Naive thymus-derived CD4-positive, alpha-beta T cell (primary cell): ENCODE measurements at regions not wholly inside any gene's neighbourhood (a gene's known extent, or its start where the extent isn't known, plus 50 kb on each side); places are given as distances from the start of the nearest gene placed in this dataset.

Experiments used
- ATAC-seq: fragments of 150-1000 bp; cut with Tn5 transposase; 2 replicates; pipeline ENCODE4 v1.10.0; 2021; ENCODE audit warnings: mild to moderate bottlenecking, moderate library complexity
- CTCF ChIA-PET: fragments of 350-600 bp; sonication (Branson Sonifier 250); formaldehyde crosslinking; loops from one replicate; lab custom pipeline; 2021; ENCODE audit warnings: antibody characterized with exemption; lab: Charles Lee
- POLR2A ChIA-PET: fragments of 350-600 bp; sonication (Branson Sonifier 250); formaldehyde crosslinking; loops from one replicate; lab custom pipeline; 2021; ENCODE audit warnings: antibody characterized with exemption, inconsistent platforms; lab: Charles Lee
- DNase-seq, 9 donors: peaks; one replicate each; pipeline versions ENCODE4 v3.0.0 to v3.0.0-alpha.2; 2020 to 2022; ENCODE audit warnings: mixed read lengths in 1 of 9
- H3K27ac ChIP-seq: one replicate; pipeline ENCODE4 v1.7.0; 2013; ENCODE audit warnings: mild to moderate bottlenecking, low read depth, low read length, moderate library complexity
- H3K27me3 ChIP-seq, 2 donors: one replicate each; pipeline ENCODE4 v1.7.0; 2013; ENCODE audit warnings: low read length in 2 of 2, mild to moderate bottlenecking in 2 of 2, moderate library complexity in 2 of 2; ENCODE audit not compliant: control insufficient read depth in 2 of 2, insufficient read depth in 2 of 2
- H3K36me3 ChIP-seq, 3 experiments: 1 replicate in 2 of 3; 2 replicates in 1 of 3; pipeline ENCODE4 v1.7.0; 2013; ENCODE audit warnings: low read length in 3 of 3, mild to moderate bottlenecking in 3 of 3, moderate library complexity in 1 of 3; ENCODE audit not compliant: insufficient read depth in 3 of 3, control insufficient read depth in 2 of 3
- H3K4me1 ChIP-seq, 2 donors: one replicate each; pipeline ENCODE4 v1.7.0; 2013; ENCODE audit warnings: low read length in 2 of 2, mild to moderate bottlenecking in 2 of 2, moderate library complexity in 1 of 2; ENCODE audit not compliant: control insufficient read depth in 2 of 2, insufficient read depth in 2 of 2
- H3K4me3 ChIP-seq: 2 replicates; pipeline ENCODE4 v1.7.0; 2013; ENCODE audit warnings: mild to moderate bottlenecking, low read length
- H3K9me3 ChIP-seq, 3 experiments: 1 replicate in 2 of 3; 2 replicates in 1 of 3; pipeline ENCODE4 v1.7.0; 2013; ENCODE audit warnings: low read length in 3 of 3; ENCODE audit not compliant: control insufficient read depth in 2 of 3
- H3K27ac Mint-ChIP-seq, 9 donors: one replicate each; pipeline ENCODE4 v1.8.0; 2020 to 2022; ENCODE audit warnings: mixed read lengths in 9 of 9, mild to moderate bottlenecking in 8 of 9, moderate library complexity in 5 of 9, inconsistent platforms in 2 of 9
- H3K27me3 Mint-ChIP-seq, 5 donors: one replicate each; pipeline ENCODE4 v1.8.0; 2021 to 2022; ENCODE audit warnings: mixed read lengths in 5 of 5, mild to moderate bottlenecking in 1 of 5
- H3K36me3 Mint-ChIP-seq, 5 donors: one replicate each; pipeline ENCODE4 v1.8.0; 2020 to 2022; ENCODE audit warnings: mixed read lengths in 5 of 5, mild to moderate bottlenecking in 3 of 5, inconsistent platforms in 1 of 5
- H3K4me1 Mint-ChIP-seq, 7 donors: one replicate each; pipeline ENCODE4 v1.8.0; 2020 to 2022; ENCODE audit warnings: mixed read lengths in 7 of 7, mild to moderate bottlenecking in 3 of 7, inconsistent platforms in 1 of 7
- H3K4me3 Mint-ChIP-seq, 10 donors: one replicate each; pipeline ENCODE4 v1.8.0; 2020 to 2022; ENCODE audit warnings: mild to moderate bottlenecking in 10 of 10, mixed read lengths in 10 of 10, moderate library complexity in 6 of 10, inconsistent platforms in 2 of 10
- H3K9me3 Mint-ChIP-seq, 11 donors: one replicate each; pipeline ENCODE4 v1.8.0; 2020 to 2022; ENCODE audit warnings: mixed read lengths in 11 of 11, mild to moderate bottlenecking in 4 of 11, inconsistent platforms in 1 of 11, moderate library complexity in 1 of 11
- intact Hi-C, 2 donors: fragments of 100-400 bp; cut with micrococcal nuclease; formaldehyde crosslinking; loops; one replicate each; pipeline ENCODE4 v1.15.1; 2023

DNA sequence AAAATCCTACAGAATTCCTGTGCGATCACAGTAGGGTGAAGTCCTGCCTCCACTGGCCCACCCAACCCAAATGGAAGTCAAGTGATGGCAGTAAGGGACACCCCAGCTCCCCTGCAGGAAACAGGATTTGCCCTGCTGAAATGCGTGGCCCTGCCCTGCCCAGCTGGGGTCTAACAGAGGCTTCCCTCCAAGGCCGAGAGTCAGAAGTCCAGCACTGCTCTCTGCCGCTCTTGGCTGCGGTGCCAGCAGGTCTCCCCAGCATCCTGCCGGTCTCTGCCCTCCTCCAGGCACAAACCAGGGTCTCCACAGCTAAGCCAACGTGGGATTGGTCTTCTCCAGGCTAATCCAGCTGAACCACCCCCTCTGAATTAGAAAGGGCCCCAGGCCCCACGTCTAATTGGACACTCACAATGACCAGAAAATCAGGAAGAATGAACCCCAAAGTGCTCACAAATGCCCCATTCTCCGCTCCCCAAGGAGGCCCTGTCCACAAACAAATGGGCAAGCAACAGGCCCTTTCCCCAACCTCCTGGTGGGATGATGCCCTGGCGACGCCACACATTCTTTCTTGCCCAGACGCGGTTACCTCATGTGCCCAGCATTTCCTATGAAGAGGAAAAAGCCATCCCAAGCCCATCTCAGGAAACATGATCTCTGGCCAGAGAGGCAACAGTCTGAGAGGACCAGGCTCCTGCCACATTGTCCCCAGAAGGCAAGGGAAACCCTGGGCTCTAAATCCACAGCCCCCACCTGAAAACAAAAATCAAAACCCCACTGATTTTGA is 117.2 kb downstream of the BANF2 start:
- Mint-ChIP-seq H3K4me3 (no peak overlapping the region), H3K27ac (no peak overlapping the region), H3K27me3 (peaks cover 0 to 3% (median 0%) of the 10 kb centered on the region in 5 donors), H3K4me1 (no peaks in the 10 kb centered on the region), H3K9me3 (peaks cover 0 to 18% (median 6%) of the 10 kb centered on the region in 11 donors), H3K36me3 (peaks cover 0 to 5% (median 4%) of the 10 kb centered on the region in 5 donors)
- Histone ChIP-seq H3K9me3 (peaks cover 0 to 7% (median 0%) of the 10 kb centered on the region in 3 experiments), H3K4me3 (no peak overlapping the region), H3K36me3 (no peaks in the 10 kb centered on the region), H3K27ac (no peak overlapping the region), H3K4me1 (no peaks in the 10 kb centered on the region), H3K27me3 (no peaks in the 10 kb centered on the region)
- CTCF ChIA-PET, result no interaction called here
- intact Hi-C loops, result no loop called here
- DNase-seq (no peak), ATAC-seq (no peak)
- POLR2A ChIA-PET, result interaction anchor here (0.7 kb wide), 1 partner anchor 64 kb away, joined by 3 read pairs; no protein-coding TSS in a partner anchor

- H3K27me3 Mint-ChIP-seq, result peaks cover 0 to 3% (median 0%) of the 10 kb centered on the region in 5 donors
- no peaks in the 10 kb centered on the region for H3K4me1 ChIP-seq
- no peak overlapping the region for H3K27ac ChIP-seq
- no peak for ATAC-seq
- no peak overlapping the region for H3K4me3 Mint-ChIP-seq
- no peak for DNase-seq
- H3K36me3 Mint-ChIP-seq, result no peaks in the 10 kb centered on the region
- H3K27ac Mint-ChIP-seq, result no peak overlapping the region
- no peaks in the 10 kb centered on the region for H3K9me3 Mint-ChIP-seq
- CTCF ChIA-PET, result no interaction called here
- H3K36me3 ChIP-seq, result no peaks in the 10 kb centered on the region
- H3K4me3 ChIP-seq, result no peak overlapping the region
- POLR2A ChIA-PET, result no interaction called here
- intact Hi-C loops, result no loop called here
- H3K4me1 Mint-ChIP-seq, result peaks cover 0 to 1% (median 0%) of the 10 kb centered on the region in 7 donors
- no peaks in the 10 kb centered on the region for H3K9me3 ChIP-seq
- H3K27me3 ChIP-seq, result no peaks in the 10 kb centered on the region
Observed at GRCh38 chr20:17811628-17811965, 111.8 kb downstream of the BANF2 start.

DNA sequence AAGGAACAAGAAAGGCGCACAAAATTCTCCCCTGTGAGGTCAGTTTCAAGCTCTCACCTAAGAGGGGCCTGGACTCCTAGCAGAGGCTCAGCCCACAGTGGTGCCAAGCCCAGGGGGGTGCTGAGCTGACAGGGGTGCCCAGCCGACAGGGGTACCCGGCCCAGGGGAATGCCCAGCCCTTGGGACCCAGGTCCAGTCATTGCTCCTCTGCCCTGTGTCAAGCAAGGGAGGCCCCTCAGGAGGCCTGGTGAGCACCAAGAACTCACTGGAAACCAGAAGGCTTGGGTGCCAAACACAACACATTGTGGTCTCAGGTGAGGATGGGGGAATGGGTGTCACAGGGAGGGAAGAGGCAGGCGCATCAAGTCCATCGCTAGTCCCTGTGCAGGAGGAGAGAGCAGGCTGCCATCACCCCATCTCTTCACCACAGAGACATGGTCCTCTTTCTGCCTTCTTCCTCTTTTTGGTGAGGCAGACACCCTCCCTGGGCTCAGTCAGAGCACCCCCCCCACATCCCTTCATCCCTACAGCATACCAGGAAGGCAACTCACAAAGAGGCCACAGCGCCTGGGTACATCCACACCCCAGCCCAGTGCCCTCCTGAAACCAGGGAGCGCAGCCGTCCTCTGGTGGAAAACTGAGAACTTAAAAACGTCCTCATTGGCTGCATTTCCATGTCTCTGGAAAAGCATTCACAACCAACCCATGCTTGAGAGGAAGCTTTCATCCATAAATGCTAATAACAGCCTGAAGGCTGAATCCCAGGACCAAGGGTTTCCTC is 111.3 kb downstream of the BANF2 start:
- Histone ChIP-seq H3K27me3 (no peaks in the 10 kb centered on the region), H3K4me3 (no peak overlapping the region), H3K36me3 (no peaks in the 10 kb centered on the region), H3K4me1 (no peaks in the 10 kb centered on the region), H3K9me3 (no peaks in the 10 kb centered on the region), H3K27ac (no peak overlapping the region)
- ATAC-seq (no peak), DNase-seq (no peak)
- no peak overlapping the region for H3K27ac Mint-ChIP-seq
- peaks cover 0 to 4% (median 3%) of the 10 kb centered on the region in 5 donors for H3K27me3 Mint-ChIP-seq
- intact Hi-C loops, result no loop called here
- H3K9me3 Mint-ChIP-seq, result peaks cover 0 to 2% (median 0%) of the 10 kb centered on the region in 11 donors
- H3K36me3 Mint-ChIP-seq, result no peaks in the 10 kb centered on the region
- CTCF ChIA-PET, result no interaction called here
- POLR2A ChIA-PET, result no interaction called here
- peaks cover 0 to 4% (median 0%) of the 10 kb centered on the region in 7 donors for H3K4me1 Mint-ChIP-seq
- H3K4me3 Mint-ChIP-seq, result no peak overlapping the region

GRCh38 chr20:17810062-17810631 is 110.4 kb downstream of the BANF2 start:
- no peaks in the 10 kb centered on the region for H3K36me3 ChIP-seq
- ATAC-seq (no peak), DNase-seq (no peak)
- ChIA-PET CTCF (no interaction called here), POLR2A (no interaction called here)
- Mint-ChIP-seq H3K4me3 (no peak overlapping the region), H3K4me1 (peaks cover 0 to 4% (median 0%) of the 10 kb centered on the region in 7 donors), H3K36me3 (no peaks in the 10 kb centered on the region), H3K27ac (no peak overlapping the region), H3K9me3 (peaks cover 0 to 2% (median 0%) of the 10 kb centered on the region in 11 donors), H3K27me3 (peaks cover 0 to 4% (median 0%) of the 10 kb centered on the region in 5 donors)
- no peaks in the 10 kb centered on the region for H3K27me3 ChIP-seq
- intact Hi-C loops, result no loop called here
- no peak overlapping the region for H3K27ac ChIP-seq
- H3K4me3 ChIP-seq, result no peak overlapping the region
- no peaks in the 10 kb centered on the region for H3K4me1 ChIP-seq
- H3K9me3 ChIP-seq, result no peaks in the 10 kb centered on the region

GRCh38 chr20:17809362-17810061 is 109.7 kb downstream of the BANF2 start:
- Mint-ChIP-seq H3K4me3 (no peak overlapping the region), H3K27ac (no peak overlapping the region), H3K9me3 (peaks cover 0 to 2% (median 0%) of the 10 kb centered on the region in 11 donors), H3K27me3 (peaks cover 0 to 4% (median 0%) of the 10 kb centered on the region in 5 donors), H3K36me3 (no peaks in the 10 kb centered on the region), H3K4me1 (peaks cover 0 to 4% (median 0%) of the 10 kb centered on the region in 7 donors)
- Histone ChIP-seq H3K4me3 (no peak overlapping the region), H3K36me3 (no peaks in the 10 kb centered on the region), H3K27ac (no peak overlapping the region), H3K9me3 (no peaks in the 10 kb centered on the region), H3K27me3 (no peaks in the 10 kb centered on the region), H3K4me1 (no peaks in the 10 kb centered on the region)
- ChIA-PET CTCF (no interaction called here), POLR2A (no interaction called here)
- ATAC-seq (no peak), DNase-seq (no peak)
- intact Hi-C loops, result no loop called here

DNA sequence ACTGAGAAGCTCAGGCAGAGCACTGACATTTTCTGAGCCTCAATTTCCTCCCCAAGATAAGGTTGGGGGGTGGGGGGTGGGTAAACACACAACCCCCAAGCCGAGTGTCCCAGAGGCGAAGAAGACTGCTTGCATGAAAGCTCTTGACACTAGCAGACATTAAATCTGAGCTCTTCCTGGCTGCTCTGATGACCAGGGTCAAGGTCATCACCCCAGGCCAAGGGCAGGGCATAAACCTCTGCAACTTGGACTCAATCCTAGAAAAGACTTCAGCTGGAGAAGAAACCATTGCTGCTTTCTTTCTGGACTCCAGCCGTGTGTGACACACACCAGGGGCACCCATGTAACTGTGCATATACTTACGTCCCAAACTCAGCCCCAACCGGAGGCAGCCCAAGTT is 109.0 kb downstream of the BANF2 start:
- Histone ChIP-seq H3K27ac (no peak overlapping the region), H3K36me3 (no peaks in the 10 kb centered on the region), H3K4me3 (no peak overlapping the region), H3K4me1 (no peaks in the 10 kb centered on the region), H3K9me3 (no peaks in the 10 kb centered on the region), H3K27me3 (no peaks in the 10 kb centered on the region)
- DNase-seq (no peak), ATAC-seq (no peak)
- Mint-ChIP-seq H3K27me3 (peaks cover 0 to 6% (median 4%) of the 10 kb centered on the region in 5 donors), H3K9me3 (peaks cover 0 to 2% (median 0%) of the 10 kb centered on the region in 11 donors), H3K4me3 (no peak overlapping the region), H3K36me3 (no peaks in the 10 kb centered on the region), H3K27ac (no peak overlapping the region), H3K4me1 (peaks cover 0 to 4% (median 0%) of the 10 kb centered on the region in 7 donors)
- POLR2A ChIA-PET, result interaction anchor here (0.6 kb wide), 1 partner anchor 16 kb away, joined by 3 read pairs; no protein-coding TSS in a partner anchor
- intact Hi-C loops, result no loop called here
- CTCF ChIA-PET, result no interaction called here
